Esophagus muscularis mucosa (tissue), 2 donors: ENCODE measurements at regions not wholly inside any gene's neighbourhood (a gene's known extent, or its start where the extent isn't known, plus 50 kb on each side); places are given as distances from the start of the nearest gene placed in this dataset.

ENCODE experiments used
- POLR2A ChIP-seq: fragments of 450-650 bp; IDR thresholded peaks from one replicate; pipeline ENCODE4 v1.6.1; 2017; ENCODE audit warnings: antibody characterized with exemption, moderate library complexity, mild to moderate bottlenecking, low read depth
- POLR2AphosphoS5 ChIP-seq, 2 donors: sonication (generic); formaldehyde crosslinking; IDR thresholded peaks; one replicate each; pipeline ENCODE4 v1.6.1; 2017; ENCODE audit warnings: antibody characterized with exemption in 2 of 2

DNA sequence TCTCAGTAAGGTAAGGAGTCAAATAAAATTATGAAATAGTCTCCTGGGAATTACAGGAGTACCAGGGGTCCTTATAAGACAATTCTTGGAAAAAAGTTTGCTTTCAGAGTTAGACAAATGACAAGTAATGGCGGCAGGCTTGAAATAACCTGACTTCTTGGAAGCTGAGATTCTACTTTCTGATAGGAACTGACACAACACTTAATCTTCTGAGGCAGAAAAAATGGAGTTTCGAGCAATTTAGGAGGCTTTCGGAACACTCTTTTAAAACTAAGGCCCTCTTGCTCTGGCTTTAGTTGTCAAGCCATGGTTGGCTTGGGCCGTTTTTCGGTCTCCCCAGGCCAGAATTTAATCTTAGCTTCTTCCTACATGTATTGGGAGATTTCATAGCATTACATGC, 260.0 kb downstream of the GATA3 start:
- no peak for TF ChIP-seq POLR2A
- TF ChIP-seq POLR2AphosphoS5 (IDR thresholded peaks at IDR 0.05), result no peak
